HG03103 (cell line): ENCODE measurements at regions not wholly inside any gene's neighbourhood (a gene's known extent, or its start where the extent isn't known, plus 50 kb on each side); places are given as distances from the start of the nearest gene placed in this dataset.
"Not testable (repeated sequence)": the region's sequence is repeated elsewhere in the genome, so short reads cannot be mapped to it uniquely, and the experiment has no call there.

Source experiments
- ATAC-seq: cut with Tn5 transposase; IDR thresholded peaks from one replicate; pipeline ENCODE4 v1.9.1; 2021; ENCODE audit warnings: low read depth; ENCODE audit not compliant: unreplicated experiment

GRCh38 chr10:84838851-84839250, 510.5 kb downstream of the CCSER2 start:
- no peak for ATAC-seq

GRCh38 chr10:84842593-84842992, 514.2 kb downstream of the CCSER2 start:
- ATAC-seq = no peak

GRCh38 chr10:84844461-84844860, 516.1 kb downstream of the CCSER2 start:
- no peak for ATAC-seq

GRCh38 chr10:84845628-84846261, 517.4 kb downstream of the CCSER2 start:
- no peak for ATAC-seq

- no peak for ATAC-seq
These were observed 518.4 kb downstream of the CCSER2 start for GRCh38 chr10:84846658-84847316.

- no peak for ATAC-seq
These were observed 520.6 kb downstream of the CCSER2 start for GRCh38 chr10:84848967-84849366.

- no peak for ATAC-seq
These were observed 522.4 kb downstream of the CCSER2 start for GRCh38 chr10:84850826-84851225.

GRCh38 chr10:84854439-84854838, 526.0 kb downstream of the CCSER2 start:
- no peak for ATAC-seq

GRCh38 chr10:84860855-84861254, 532.5 kb downstream of the CCSER2 start:
- ATAC-seq = no peak

GRCh38 chr10:84862551-84862950, 534.2 kb downstream of the CCSER2 start:
- no peak for ATAC-seq

- ATAC-seq = no peak
These were observed 535.3 kb downstream of the CCSER2 start for GRCh38 chr10:84863675-84864074.

- ATAC-seq = no peak
These were observed 548.0 kb downstream of the CCSER2 start for GRCh38 chr10:84876116-84876999.

- ATAC-seq = no peak
These were observed 551.6 kb downstream of the CCSER2 start for GRCh38 chr10:84879991-84880390.

GRCh38 chr10:84881696-84882095, 553.3 kb downstream of the CCSER2 start:
- not testable (repeated sequence) for ATAC-seq

- no peak for ATAC-seq
These were observed 562.3 kb downstream of the CCSER2 start for GRCh38 chr10:84890706-84891105.

GRCh38 chr10:84891631-84892030, 563.2 kb downstream of the CCSER2 start:
- ATAC-seq = no peak

GRCh38 chr10:84895541-84895940, 567.2 kb downstream of the CCSER2 start:
- ATAC-seq = no peak

- no peak for ATAC-seq
These were observed 568.5 kb downstream of the CCSER2 start for GRCh38 chr10:84896909-84897308.

GRCh38 chr10:84899268-84899667, 570.9 kb downstream of the CCSER2 start:
- ATAC-seq = no peak

- ATAC-seq = no peak
These were observed 571.8 kb downstream of the CCSER2 start for GRCh38 chr10:84900141-84900540.

GRCh38 chr10:84901885-84902284, 573.5 kb downstream of the CCSER2 start:
- ATAC-seq = no peak
